Neuronal stem cell (in vitro differentiated cells): ENCODE measurements at regions not wholly inside any gene's neighbourhood (a gene's known extent, or its start where the extent isn't known, plus 50 kb on each side); places are given as distances from the start of the nearest gene placed in this dataset.

Experiments
- DNase-seq: peaks from one replicate; pipeline ENCODE4 v3.0.0-alpha.2; 2013; ENCODE audit warnings: low spot score
- H2AFZ ChIP-seq: one replicate; pipeline ENCODE4 v1.6.1; 2013; ENCODE audit warnings: mild to moderate bottlenecking, low read length, inconsistent platforms
- H2AK5ac ChIP-seq: 2 replicates; pipeline ENCODE4 v1.6.1; 2013; ENCODE audit warnings: low read depth, mild to moderate bottlenecking, inconsistent platforms, low read length, moderate library complexity, mixed read lengths
- H2BK120ac ChIP-seq: 2 replicates; pipeline ENCODE4 v1.6.1; 2013; ENCODE audit warnings: low read depth, mild to moderate bottlenecking, inconsistent platforms, low read length, moderate library complexity, mixed read lengths
- H2BK12ac ChIP-seq: one replicate; pipeline ENCODE4 v1.6.1; 2013; ENCODE audit warnings: low read length, inconsistent platforms
- H2BK15ac ChIP-seq: 2 replicates; pipeline ENCODE4 v1.6.1; 2013; ENCODE audit warnings: mild to moderate bottlenecking, low read length, inconsistent platforms, mixed read lengths
- H2BK5ac ChIP-seq: one replicate; pipeline ENCODE4 v1.6.1; 2013; ENCODE audit warnings: inconsistent platforms, mild to moderate bottlenecking, low read length, moderate library complexity
- H3K14ac ChIP-seq: one replicate; pipeline ENCODE4 v1.6.1; 2013; ENCODE audit warnings: low read length, inconsistent platforms
- H3K18ac ChIP-seq: 2 replicates; pipeline ENCODE4 v1.6.1; 2013; ENCODE audit warnings: low read length, inconsistent platforms
- H3K23ac ChIP-seq: 2 replicates; pipeline ENCODE4 v1.6.1; 2013; ENCODE audit warnings: low read depth, mild to moderate bottlenecking, mixed read lengths, low read length, inconsistent platforms; ENCODE audit not compliant: poor library complexity
- H3K27ac ChIP-seq: replicated peaks from 3 replicates; pipeline ENCODE4 v1.5.1; 2013; ENCODE audit warnings: low read length, inconsistent platforms
- H3K27me3 ChIP-seq, 3 experiments: 2 replicates each; pipeline ENCODE4 v1.6.1; 2013; ENCODE audit warnings: low read length in 3 of 3, mild to moderate bottlenecking in 2 of 3, inconsistent platforms in 1 of 3, low read depth in 1 of 3, mixed read lengths in 1 of 3, moderate library complexity in 1 of 3; ENCODE audit not compliant: control insufficient read depth in 3 of 3, insufficient read depth in 3 of 3
- H3K36me3 ChIP-seq, 2 donors: replicated peaks in 1 of 2; 2 replicates each; pipeline ENCODE4 v1.6.1; 2013; ENCODE audit warnings: low read length in 2 of 2; ENCODE audit not compliant: control insufficient read depth in 2 of 2, insufficient read depth in 2 of 2
- H3K4ac ChIP-seq: 2 replicates; pipeline ENCODE4 v1.6.1; 2013; ENCODE audit warnings: inconsistent platforms, mild to moderate bottlenecking, low read length, moderate library complexity
- H3K4me1 ChIP-seq, 2 donors: 1 replicate in 1 of 2; 2 replicates in 1 of 2; pipeline ENCODE4 v1.6.1; 2013; ENCODE audit warnings: low read length in 2 of 2, low read depth in 1 of 2; ENCODE audit not compliant: control insufficient read depth in 2 of 2, insufficient read depth in 1 of 2
- H3K4me2 ChIP-seq: one replicate; pipeline ENCODE4 v1.6.1; 2013; ENCODE audit warnings: mild to moderate bottlenecking, low read length, inconsistent platforms; ENCODE audit not compliant: insufficient read depth, poor library complexity, severe bottlenecking
- H3K4me3 ChIP-seq, 2 donors: 2 replicates each; pipeline ENCODE4 v1.5.1; 2013; ENCODE audit warnings: low read length in 2 of 2, mild to moderate bottlenecking in 2 of 2, inconsistent platforms in 1 of 2, moderate library complexity in 1 of 2
- H3K79me1 ChIP-seq: one replicate; pipeline ENCODE4 v1.6.1; 2013; ENCODE audit warnings: low read depth, mild to moderate bottlenecking, inconsistent platforms, low read length, moderate library complexity
- H3K9ac ChIP-seq: one replicate; pipeline ENCODE4 v1.6.1; 2013; ENCODE audit warnings: mild to moderate bottlenecking, low read depth, low read length, inconsistent platforms; ENCODE audit not compliant: poor library complexity
- H3K9me3 ChIP-seq, 2 donors: replicated peaks in 1 of 2; 2 replicates each; pipeline versions ENCODE3 to v1.6.1; 2013; ENCODE audit warnings: low read length in 2 of 2, mild to moderate bottlenecking in 2 of 2, inconsistent platforms in 1 of 2, low read depth in 1 of 2, mixed read lengths in 1 of 2, moderate library complexity in 1 of 2; ENCODE audit not compliant: control insufficient read depth in 2 of 2, insufficient read depth in 1 of 2
- H4K8ac ChIP-seq: one replicate; pipeline ENCODE4 v1.6.1; 2013; ENCODE audit warnings: low read depth, mild to moderate bottlenecking, inconsistent platforms, low read length, moderate library complexity
- H4K91ac ChIP-seq: one replicate; pipeline ENCODE4 v1.6.1; 2013; ENCODE audit warnings: low read length, low read depth, mild to moderate bottlenecking, inconsistent platforms; ENCODE audit not compliant: poor library complexity
- WGBS, 2 donors: extraction: QIAGEN DNeasy Blood & Tissue Kit; methylation state at CpG; one replicate each; pipeline ENCODE4 v1.1.7; 2013; ENCODE audit warnings: missing lambda C conversion rate in 2 of 2, mixed read lengths in 1 of 2; ENCODE audit not compliant: insufficient read length in 2 of 2, insufficient replicate concordance in 1 of 2; ENCODE audit errors: extremely low coverage in 2 of 2; 5-methylcytosine and 5-hydroxymethylcytosine counted together

- no CpG with 5 or more reads among the region's 3 CpGs for WGBS, 2 donors
- no peak overlapping the region for H3K18ac ChIP-seq
- no peaks in the 10 kb centered on the region for H3K79me1 ChIP-seq
- H3K4me1 ChIP-seq: peaks cover 0 to 3% of the 10 kb centered on the region in 2 donors
- H3K27ac ChIP-seq: no peak overlapping the region
- no peak overlapping the region for H2AFZ ChIP-seq
- no peak for DNase-seq
- no peak overlapping the region for H3K4ac ChIP-seq
- H2BK120ac ChIP-seq: no peak overlapping the region
- no peak overlapping the region for H3K14ac ChIP-seq
- H4K91ac ChIP-seq: no peak overlapping the region
- H3K36me3 ChIP-seq: no peaks in the 10 kb centered on the region
- no peak overlapping the region for H4K8ac ChIP-seq
- H2AK5ac ChIP-seq: no peak overlapping the region
- no peak overlapping the region for H2BK5ac ChIP-seq
- H3K9ac ChIP-seq: no peak overlapping the region
- no peak overlapping the region for H2BK12ac ChIP-seq
- H3K9me3 ChIP-seq: no peaks in the 10 kb centered on the region
- H3K27me3 ChIP-seq: no peaks in the 10 kb centered on the region
- H3K23ac ChIP-seq: no peak overlapping the region
- no peak overlapping the region for H3K4me3 ChIP-seq
- H2BK15ac ChIP-seq: no peak overlapping the region
- H3K4me2 ChIP-seq: no peak overlapping the region
These were observed 74.9 kb upstream of the WDR75 start for GRCh38 chr2:189366349-189366748.

GRCh38 chr2:189367343-189367742, 73.9 kb upstream of the WDR75 start:
- no CpG with 5 or more reads among the region's 2 CpGs for WGBS, 2 donors
- Histone ChIP-seq H2AK5ac (no peak overlapping the region), H3K4me2 (no peak overlapping the region)

GRCh38 chr2:189369566-189369965, 71.7 kb upstream of the WDR75 start:
- Histone ChIP-seq H2AK5ac (no peak overlapping the region), H4K8ac (no peak overlapping the region), H2BK12ac (no peak overlapping the region), H3K23ac (no peak overlapping the region), H3K36me3 (no peaks in the 10 kb centered on the region), H3K27me3 (no peaks in the 10 kb centered on the region), H3K14ac (no peak overlapping the region), H3K9me3 (no peaks in the 10 kb centered on the region), H4K91ac (no peak overlapping the region), H3K18ac (no peak overlapping the region), H3K4ac (no peak overlapping the region), H3K9ac (no peak overlapping the region), H3K4me2 (no peak overlapping the region), H2BK5ac (no peak overlapping the region), H2BK120ac (no peak overlapping the region), H2BK15ac (no peak overlapping the region), H3K4me3 (no peak overlapping the region), H3K79me1 (no peaks in the 10 kb centered on the region), H3K4me1 (peaks cover 3 to 4% of the 10 kb centered on the region in 2 donors), H2AFZ (no peak overlapping the region), H3K27ac (no peak overlapping the region)
- no CpG with 5 or more reads among the region's 3 CpGs for WGBS, 2 donors
- no peak for DNase-seq

More at GRCh38 chr2:189367343-189367742, 73.9 kb upstream of the WDR75 start:
- Histone ChIP-seq H3K27ac (no peak overlapping the region), H2BK120ac (no peak overlapping the region), H4K91ac (no peak overlapping the region), H3K14ac (no peak overlapping the region), H3K79me1 (no peaks in the 10 kb centered on the region), H3K4me3 (no peak overlapping the region), H3K9ac (no peak overlapping the region), H2BK5ac (no peak overlapping the region), H3K18ac (no peak overlapping the region), H3K4me1 (peaks cover 0 to 3% of the 10 kb centered on the region in 2 donors), H3K27me3 (no peaks in the 10 kb centered on the region), H3K4ac (no peak overlapping the region), H3K36me3 (no peaks in the 10 kb centered on the region), H2AFZ (no peak overlapping the region), H3K9me3 (no peaks in the 10 kb centered on the region), H2BK12ac (no peak overlapping the region), H4K8ac (no peak overlapping the region), H3K23ac (no peak overlapping the region), H2BK15ac (no peak overlapping the region)
- no peak for DNase-seq

- H3K4me1 ChIP-seq: peaks cover 3 to 5% of the 10 kb centered on the region in 2 donors
- no peak overlapping the region for H2AFZ ChIP-seq
- H3K9ac ChIP-seq: no peak overlapping the region
- no peak for DNase-seq
- no peaks in the 10 kb centered on the region for H3K79me1 ChIP-seq
- no peak overlapping the region for H4K91ac ChIP-seq
- H2BK15ac ChIP-seq: no peak overlapping the region
- no peak overlapping the region for H2BK120ac ChIP-seq
- no peak overlapping the region for H3K23ac ChIP-seq
- no peak overlapping the region for H3K18ac ChIP-seq
- H2BK12ac ChIP-seq: no peak overlapping the region
- no peaks in the 10 kb centered on the region for H3K27me3 ChIP-seq
- H3K4me2 ChIP-seq: no peak overlapping the region
- H3K36me3 ChIP-seq: no peaks in the 10 kb centered on the region
- H2BK5ac ChIP-seq: no peak overlapping the region
- no peak overlapping the region for H3K27ac ChIP-seq
- no peak overlapping the region for H2AK5ac ChIP-seq
- no peak overlapping the region for H3K4ac ChIP-seq
- H4K8ac ChIP-seq: no peak overlapping the region
- H3K4me3 ChIP-seq: no peak overlapping the region
- no peak overlapping the region for H3K14ac ChIP-seq
- H3K9me3 ChIP-seq: no peaks in the 10 kb centered on the region
- WGBS, 2 donors: 100% methylated on average over 1 of the region's 3 CpGs; no CpG with 5 or more reads in 1 of the 2 donors
These were observed 70.6 kb upstream of the WDR75 start for GRCh38 chr2:189370719-189371118.
